NT2/D1 (cell line): ENCODE measurements at regions not wholly inside any gene's neighbourhood (a gene's known extent, or its start where the extent isn't known, plus 50 kb on each side); places are given as distances from the start of the nearest gene placed in this dataset.

Experiments used
- SUZ12 ChIP-seq: IDR thresholded peaks from 2 replicates; pipeline ENCODE4 v1.6.1; 2011; ENCODE audit not compliant: insufficient read length, insufficient read depth; ENCODE audit errors: extremely low read depth
- YY1 ChIP-seq: IDR thresholded peaks from 2 replicates; pipeline ENCODE4 v1.6.1; 2011; ENCODE audit not compliant: insufficient read length, insufficient read depth
- ZNF274 ChIP-seq: IDR thresholded peaks from 2 replicates; pipeline ENCODE4 v1.6.1; 2011; ENCODE audit warnings: mild to moderate bottlenecking, low read depth, low read length

DNA sequence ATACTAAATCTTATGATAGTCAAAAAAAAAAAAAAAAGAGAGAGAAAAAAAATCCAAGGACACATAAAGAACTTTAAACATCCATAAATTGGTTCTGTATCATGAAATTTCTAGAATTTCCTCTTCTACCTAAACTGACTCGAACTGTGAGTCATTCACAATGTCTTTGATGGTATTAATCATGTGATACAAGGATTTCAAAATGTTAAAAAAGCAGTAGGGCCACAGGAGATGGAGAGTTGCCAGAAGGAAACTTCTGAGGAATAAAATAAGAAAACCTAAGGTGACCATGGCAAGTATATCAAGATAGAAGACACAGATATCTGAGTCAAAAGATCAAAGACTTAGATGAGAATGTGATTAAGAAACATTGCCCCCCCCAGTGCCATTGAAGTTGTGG lies 1320.9 kb upstream of the FLRT2 start:
- no peak for TF ChIP-seq YY1
- TF ChIP-seq SUZ12: no peak
- TF ChIP-seq ZNF274: no peak
